ENCODE measurements at regions not wholly inside any gene's neighbourhood (a gene's known extent, or its start where the extent isn't known, plus 50 kb on each side); places are given as distances from the start of the nearest gene placed in this dataset.

DNA sequence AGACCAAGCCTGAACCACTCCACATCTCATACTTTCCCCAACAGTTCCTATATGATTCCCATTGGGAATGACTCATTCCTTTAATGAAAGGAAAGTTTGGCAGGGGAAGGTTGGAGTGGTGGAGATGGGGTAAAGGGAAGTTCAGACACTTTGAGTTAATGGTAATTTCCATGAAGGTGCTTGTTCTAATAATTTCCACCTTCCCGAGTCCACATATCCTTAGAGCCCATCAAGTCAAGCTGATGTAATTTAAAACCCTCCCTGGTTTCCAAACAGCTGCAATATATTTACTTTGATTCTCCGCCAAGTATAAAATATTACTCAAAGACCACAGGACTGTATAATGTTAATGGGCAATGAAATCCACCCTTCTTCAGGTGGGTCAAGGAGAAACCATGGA is 95.0 kb upstream of the GALNT15 start:
- DNase-seq (ENCODE audit: low spot score in 2 of 2), result no peak
- TF ChIP-seq POLR2A (IDR thresholded peaks at IDR 0.05), result no peak
- TF ChIP-seq, protein P1, sequence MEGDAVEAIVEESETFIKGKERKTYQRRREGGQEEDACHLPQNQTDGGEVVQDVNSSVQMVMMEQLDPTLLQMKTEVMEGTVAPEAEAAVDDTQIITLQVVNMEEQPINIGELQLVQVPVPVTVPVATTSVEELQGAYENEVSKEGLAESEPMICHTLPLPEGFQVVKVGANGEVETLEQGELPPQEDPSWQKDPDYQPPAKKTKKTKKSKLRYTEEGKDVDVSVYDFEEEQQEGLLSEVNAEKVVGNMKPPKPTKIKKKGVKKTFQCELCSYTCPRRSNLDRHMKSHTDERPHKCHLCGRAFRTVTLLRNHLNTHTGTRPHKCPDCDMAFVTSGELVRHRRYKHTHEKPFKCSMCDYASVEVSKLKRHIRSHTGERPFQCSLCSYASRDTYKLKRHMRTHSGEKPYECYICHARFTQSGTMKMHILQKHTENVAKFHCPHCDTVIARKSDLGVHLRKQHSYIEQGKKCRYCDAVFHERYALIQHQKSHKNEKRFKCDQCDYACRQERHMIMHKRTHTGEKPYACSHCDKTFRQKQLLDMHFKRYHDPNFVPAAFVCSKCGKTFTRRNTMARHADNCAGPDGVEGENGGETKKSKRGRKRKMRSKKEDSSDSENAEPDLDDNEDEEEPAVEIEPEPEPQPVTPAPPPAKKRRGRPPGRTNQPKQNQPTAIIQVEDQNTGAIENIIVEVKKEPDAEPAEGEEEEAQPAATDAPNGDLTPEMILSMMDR (IDR thresholded peaks at IDR 0.05), result no peak
- no peak overlapping the region for H3K4me3 ChIP-seq (ENCODE audit: low read depth, poor library complexity, severe bottlenecking)
- WGBS, 2 donors, result 82 to 85% methylated on average over 2 of the region's 2 CpGs
- intact Hi-C loops (cut with DNase I; ENCODE audit: low total_unique reads), result no loop called here

DNA sequence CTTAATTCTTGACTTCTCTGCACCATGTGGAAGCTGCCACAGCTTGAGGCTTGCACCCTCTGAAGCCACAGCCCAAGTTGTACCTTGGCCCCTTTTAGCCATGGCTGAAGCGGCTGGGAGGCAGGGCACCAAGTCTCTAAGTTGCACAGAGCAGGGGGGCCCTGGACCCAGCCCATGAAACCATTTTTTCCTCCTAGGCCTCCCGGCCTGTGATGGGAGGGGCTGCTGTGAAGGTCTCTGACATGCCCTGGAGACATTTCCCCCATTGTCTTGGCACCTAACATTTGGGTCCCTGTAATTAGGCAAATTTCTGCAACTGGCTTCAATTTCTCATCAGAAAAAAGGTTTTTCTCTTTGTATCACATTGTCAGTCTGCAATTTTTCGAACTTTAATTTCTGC is 92.8 kb upstream of the GALNT15 start:
- WGBS, 2 donors, result 95 to 96% methylated on average over 3 of the region's 3 CpGs
- H3K4me3 ChIP-seq (ENCODE audit: low read depth, poor library complexity, severe bottlenecking), result no peak overlapping the region
- DNase-seq (ENCODE audit: low spot score in 2 of 2), result no peak
- TF ChIP-seq, protein P1 (IDR thresholded peaks at IDR 0.05), result no peak
- no peak for TF ChIP-seq POLR2A (IDR thresholded peaks at IDR 0.05)
- intact Hi-C loops (cut with DNase I; ENCODE audit: low total_unique reads), result no loop called here

DNA sequence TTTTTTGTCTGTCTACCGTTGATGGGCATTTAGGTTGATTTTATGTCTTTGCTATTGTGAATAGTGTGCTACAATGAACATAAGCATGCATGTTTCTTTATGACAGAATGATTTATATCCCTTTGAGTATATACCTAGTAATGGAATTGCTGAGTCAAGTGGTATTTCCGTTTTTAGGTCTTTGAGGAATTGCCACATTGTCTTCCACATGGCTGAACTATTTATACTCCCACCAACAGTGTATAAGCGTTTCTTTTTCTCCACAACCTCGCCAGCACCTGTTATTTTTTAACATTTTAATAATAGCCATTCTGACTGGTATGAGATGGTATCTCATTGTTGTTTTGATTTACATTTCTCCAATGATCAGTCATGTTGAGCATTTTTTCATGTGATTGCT is 89.6 kb upstream of the GALNT15 start:
- no peak for DNase-seq (ENCODE audit: low spot score in 2 of 2)
- intact Hi-C loops (cut with DNase I; ENCODE audit: low total_unique reads), result no loop called here
- 45 to 46% methylated on average over 4 of the region's 4 CpGs for WGBS, 2 donors
- H3K4me3 ChIP-seq (ENCODE audit: low read depth, poor library complexity, severe bottlenecking), result no peak overlapping the region
- TF ChIP-seq POLR2A (IDR thresholded peaks at IDR 0.05), result no peak

DNA sequence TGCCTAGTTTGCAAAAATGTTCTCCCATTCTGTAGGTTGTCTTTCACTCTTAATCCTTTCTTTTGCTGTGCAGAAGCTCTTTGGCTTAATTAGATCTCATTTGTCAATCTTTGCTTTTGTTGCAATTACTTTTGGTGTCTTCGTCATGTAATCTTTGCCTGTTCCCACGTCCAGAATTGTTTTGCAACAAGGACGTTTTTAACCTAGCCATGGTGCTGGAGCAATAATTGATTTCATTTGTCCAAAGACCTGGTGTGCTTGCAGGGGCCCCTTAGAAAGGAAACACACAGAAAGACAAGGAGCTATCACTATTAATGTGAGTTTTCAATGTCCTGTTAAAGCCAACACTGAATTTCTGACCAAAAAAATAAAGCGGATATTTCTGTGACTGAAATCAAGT is 89.1 kb upstream of the GALNT15 start:
- intact Hi-C loops (cut with DNase I; ENCODE audit: low total_unique reads), result no loop called here
- TF ChIP-seq, protein P1 (IDR thresholded peaks at IDR 0.05), result no peak
- no peak for TF ChIP-seq POLR2A (IDR thresholded peaks at IDR 0.05)
- DNase-seq (ENCODE audit: low spot score in 2 of 2), result no peak
- H3K4me3 ChIP-seq (ENCODE audit: low read depth, poor library complexity, severe bottlenecking), result no peak overlapping the region
- WGBS, 2 donors, result 32 to 38% methylated on average over 4 of the region's 4 CpGs

DNA sequence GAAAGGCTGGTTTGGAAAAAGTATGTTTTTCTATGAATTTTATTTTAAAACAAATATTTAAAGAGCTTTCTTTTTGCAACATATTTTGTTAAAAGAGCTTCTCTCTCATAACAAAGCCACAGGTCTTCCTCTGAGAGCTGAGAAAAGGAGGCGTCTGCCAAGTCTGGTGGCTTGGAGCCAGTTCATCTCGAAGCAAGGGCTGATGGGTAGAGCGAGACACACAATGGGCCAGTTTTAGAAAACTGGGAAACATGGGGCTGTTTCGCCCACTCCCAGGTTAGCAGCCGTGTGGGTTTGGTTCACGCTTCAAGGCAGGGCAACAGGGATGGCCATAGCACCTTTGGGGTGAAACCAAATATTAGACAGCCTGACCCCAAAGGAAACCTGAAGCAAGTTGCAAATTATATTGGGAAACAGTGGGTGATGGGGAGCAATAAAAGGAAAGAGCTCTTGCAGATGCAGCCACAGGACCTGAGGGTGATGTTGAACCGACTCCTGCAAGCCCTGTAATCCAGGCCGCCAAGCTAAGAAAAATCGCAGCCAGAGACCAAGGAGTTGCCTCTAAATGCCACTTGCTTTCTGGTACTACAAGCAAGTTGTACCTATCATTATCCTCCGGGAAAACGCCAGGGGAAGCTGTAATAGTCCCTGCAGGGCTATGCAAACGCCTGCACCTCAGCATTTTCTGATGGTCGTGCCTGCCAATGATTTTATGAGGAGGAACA is 88.4 kb upstream of the GALNT15 start:
- WGBS, 2 donors, result 61 to 64% methylated on average over 13 of the region's 13 CpGs
- H3K4me3 ChIP-seq (ENCODE audit: low read depth, poor library complexity, severe bottlenecking), result no peak overlapping the region
- TF ChIP-seq, protein P1 (IDR thresholded peaks at IDR 0.05), result no peak
- TF ChIP-seq POLR2A (IDR thresholded peaks at IDR 0.05), result no peak
- intact Hi-C loops (cut with DNase I; ENCODE audit: low total_unique reads), result no loop called here
- peak in 1 of 2 donors; percentile 24 for DNase-seq (ENCODE audit: low spot score in 2 of 2)

DNA sequence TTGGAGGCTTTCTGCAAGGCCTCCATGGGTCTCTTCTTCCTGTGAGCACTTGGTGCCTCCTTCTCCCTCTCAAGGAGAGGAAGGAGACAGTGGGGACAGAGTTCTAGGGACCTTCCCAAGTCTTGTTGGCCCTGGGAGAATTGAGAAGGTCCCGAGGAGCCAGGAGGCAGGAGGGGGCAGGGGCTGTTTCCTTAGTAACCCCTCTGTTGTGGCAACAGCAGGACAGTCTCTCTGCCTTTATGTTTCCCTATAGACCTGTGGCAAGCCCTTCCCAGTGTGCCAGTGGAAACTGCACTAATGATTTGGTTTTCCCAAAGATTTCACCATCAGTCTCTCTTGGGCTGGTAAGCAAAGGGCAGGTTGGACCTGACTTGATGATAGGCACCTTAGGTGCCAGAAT is 87.8 kb upstream of the GALNT15 start:
- H3K4me3 ChIP-seq (ENCODE audit: low read depth, poor library complexity, severe bottlenecking), result no peak overlapping the region
- TF ChIP-seq, protein P1 (IDR thresholded peaks at IDR 0.05), result no peak
- no peak for DNase-seq (ENCODE audit: low spot score in 2 of 2)
- intact Hi-C loops (cut with DNase I; ENCODE audit: low total_unique reads), result no loop called here
- 18 to 46% methylated on average over 1 of the region's 1 CpG for WGBS, 2 donors

Data from lower leg skin (tissue), 4 donors.